ENCODE measurements at regions not wholly inside any gene's neighbourhood (a gene's known extent, or its start where the extent isn't known, plus 50 kb on each side); places are given as distances from the start of the nearest gene placed in this dataset.

DNA sequence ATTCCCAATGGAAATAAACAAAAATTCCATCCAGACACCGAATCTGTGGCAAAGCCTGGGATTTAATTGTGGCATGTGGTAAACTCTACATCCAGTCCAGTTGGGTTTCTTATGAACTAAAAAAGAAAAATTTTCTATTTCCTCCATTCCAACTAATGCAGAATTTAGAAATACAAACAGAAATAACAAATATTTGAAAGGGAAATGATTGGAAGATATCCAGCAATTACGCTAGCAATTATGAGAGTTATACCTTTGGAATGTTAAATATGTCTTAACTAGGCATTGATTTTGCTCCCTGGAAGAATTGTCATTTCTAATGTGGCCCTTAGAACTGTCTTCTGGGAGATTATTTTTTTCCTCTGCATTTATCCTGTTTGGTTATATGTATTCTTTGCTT, 421.4 kb upstream of the KLHL1 start:
- Histone ChIP-seq H3K36me3 (ENCODE audit: insufficient read depth in 1 of 2, low read depth in 1 of 2) (no peaks in the 10 kb centered on the region), H3K4me1 (no peaks in the 10 kb centered on the region), H3K27me3 (ENCODE audit: insufficient read depth in 3 of 3, low read length in 2 of 3) (no peaks in the 10 kb centered on the region), H3K9me3 (no peaks in the 10 kb centered on the region), H3K4me3 (no peak overlapping the region), H3K27ac (no peak overlapping the region)
- intact Hi-C loops (cut with DNase I) = no loop called here
- DNase-seq (no peak), ATAC-seq (no peak)
- WGBS, 3 donors = 14 to 37% (median 26%) methylated on average over 2 of the region's 2 CpGs
- TF ChIP-seq, protein P1, sequence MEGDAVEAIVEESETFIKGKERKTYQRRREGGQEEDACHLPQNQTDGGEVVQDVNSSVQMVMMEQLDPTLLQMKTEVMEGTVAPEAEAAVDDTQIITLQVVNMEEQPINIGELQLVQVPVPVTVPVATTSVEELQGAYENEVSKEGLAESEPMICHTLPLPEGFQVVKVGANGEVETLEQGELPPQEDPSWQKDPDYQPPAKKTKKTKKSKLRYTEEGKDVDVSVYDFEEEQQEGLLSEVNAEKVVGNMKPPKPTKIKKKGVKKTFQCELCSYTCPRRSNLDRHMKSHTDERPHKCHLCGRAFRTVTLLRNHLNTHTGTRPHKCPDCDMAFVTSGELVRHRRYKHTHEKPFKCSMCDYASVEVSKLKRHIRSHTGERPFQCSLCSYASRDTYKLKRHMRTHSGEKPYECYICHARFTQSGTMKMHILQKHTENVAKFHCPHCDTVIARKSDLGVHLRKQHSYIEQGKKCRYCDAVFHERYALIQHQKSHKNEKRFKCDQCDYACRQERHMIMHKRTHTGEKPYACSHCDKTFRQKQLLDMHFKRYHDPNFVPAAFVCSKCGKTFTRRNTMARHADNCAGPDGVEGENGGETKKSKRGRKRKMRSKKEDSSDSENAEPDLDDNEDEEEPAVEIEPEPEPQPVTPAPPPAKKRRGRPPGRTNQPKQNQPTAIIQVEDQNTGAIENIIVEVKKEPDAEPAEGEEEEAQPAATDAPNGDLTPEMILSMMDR (IDR thresholded peaks at IDR 0.05) = no peak

DNA sequence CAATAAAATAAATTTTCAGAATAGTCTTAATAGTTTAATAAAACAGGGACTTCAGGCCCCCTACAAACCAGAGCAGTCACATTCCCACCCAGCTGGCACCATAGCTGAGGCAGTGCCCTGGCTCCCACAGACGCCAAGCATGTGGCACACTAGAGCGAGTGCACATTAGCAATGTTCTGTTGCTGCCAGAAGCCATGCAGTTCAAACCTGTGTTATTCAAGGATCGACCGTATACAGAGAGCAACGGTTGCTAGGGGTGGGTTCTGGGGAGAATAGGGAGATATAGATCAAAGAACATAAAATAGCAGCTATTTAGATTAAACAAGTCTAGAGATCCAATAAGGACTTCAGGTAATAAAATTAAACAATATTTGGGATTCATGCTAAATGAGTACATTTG, 419.3 kb upstream of the KLHL1 start:
- H3K4me1 ChIP-seq = no peaks in the 10 kb centered on the region
- no peaks in the 10 kb centered on the region for H3K27me3 ChIP-seq (ENCODE audit: insufficient read depth in 3 of 3, low read length in 2 of 3)
- no peaks in the 10 kb centered on the region for H3K9me3 ChIP-seq
- H3K4me3 ChIP-seq = no peak overlapping the region
- intact Hi-C loops (cut with DNase I) = no loop called here
- ATAC-seq (no peak), DNase-seq (no peak)
- TF ChIP-seq, protein P1 (IDR thresholded peaks at IDR 0.05) = no peak
- whole genome bisulfite sequencing, 3 donors = 27 to 43% (median 32%) methylated on average over 5 of the region's 5 CpGs
- H3K36me3 ChIP-seq (ENCODE audit: insufficient read depth in 1 of 2, low read depth in 1 of 2) = no peaks in the 10 kb centered on the region
- H3K27ac ChIP-seq = no peak overlapping the region

DNA sequence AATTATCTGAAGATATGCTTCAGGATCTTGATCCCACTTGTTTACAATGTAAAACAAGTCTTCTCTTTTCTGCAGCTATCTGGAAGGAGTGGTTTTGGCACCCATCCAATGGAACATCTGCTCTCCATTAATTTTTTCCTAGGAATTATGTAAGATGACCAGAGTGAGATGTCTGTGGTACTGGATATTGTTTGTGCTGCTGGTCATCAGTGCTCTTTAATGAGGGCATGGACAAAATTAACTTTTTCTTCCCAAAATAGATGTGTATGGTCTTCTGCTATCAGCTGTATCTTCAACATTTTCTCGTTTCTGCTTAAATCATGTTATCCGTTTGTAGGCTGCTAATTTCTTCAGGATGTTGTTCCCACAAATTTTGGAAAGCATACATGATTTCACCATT, 415.4 kb upstream of the KLHL1 start:
- Histone ChIP-seq H3K9me3 (no peaks in the 10 kb centered on the region), H3K27ac (no peak overlapping the region), H3K4me1 (no peaks in the 10 kb centered on the region), H3K4me3 (no peak overlapping the region), H3K36me3 (ENCODE audit: insufficient read depth in 1 of 2, low read depth in 1 of 2) (no peaks in the 10 kb centered on the region), H3K27me3 (ENCODE audit: insufficient read depth in 3 of 3, low read length in 2 of 3) (no peaks in the 10 kb centered on the region)
- WGBS, 3 donors = 13 to 25% (median 16%) methylated on average over 2 of the region's 2 CpGs
- intact Hi-C loops (cut with DNase I) = no loop called here
- DNase-seq (no peak), ATAC-seq (no peak)
- TF ChIP-seq, protein P1 (IDR thresholded peaks at IDR 0.05) = no peak

DNA sequence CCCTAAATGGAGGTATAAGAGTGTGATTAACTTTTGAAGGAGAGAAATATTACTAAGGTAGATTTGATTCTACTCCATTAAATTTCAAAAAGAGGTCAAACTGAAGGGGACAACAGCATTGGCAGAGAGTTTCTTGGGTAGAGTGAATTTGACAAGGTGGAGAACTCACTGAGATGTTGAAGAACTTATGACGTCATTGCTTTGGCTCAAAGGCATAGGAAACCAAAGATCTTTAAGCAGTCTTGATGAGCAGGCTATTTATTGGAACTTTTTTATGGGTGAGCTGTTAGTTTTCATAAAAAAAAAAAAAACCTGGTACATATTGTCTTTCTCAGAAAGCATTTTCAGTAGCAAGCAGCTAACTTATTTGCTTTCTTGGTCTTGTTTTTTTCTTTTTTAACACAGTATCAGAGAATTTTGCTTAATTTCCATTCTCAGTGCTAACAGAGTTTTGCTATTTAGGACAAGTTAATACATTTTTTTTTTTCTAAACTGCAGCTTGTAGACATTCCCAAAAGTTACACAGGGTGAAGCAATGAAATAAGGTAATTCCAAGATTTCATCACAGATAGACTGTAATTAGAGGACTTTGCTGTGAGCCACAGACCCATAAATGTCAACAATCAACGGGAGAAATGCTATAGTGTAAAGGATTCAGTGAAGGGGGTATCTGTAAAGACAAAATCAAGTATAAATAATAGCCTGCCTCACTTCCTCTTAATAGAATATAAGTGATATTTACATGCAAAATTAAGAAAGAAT, 412.2 kb upstream of the KLHL1 start:
- Histone ChIP-seq H3K36me3 (ENCODE audit: insufficient read depth in 1 of 2, low read depth in 1 of 2) (no peaks in the 10 kb centered on the region), H3K27me3 (ENCODE audit: insufficient read depth in 3 of 3, low read length in 2 of 3) (no peaks in the 10 kb centered on the region), H3K4me3 (no peak overlapping the region), H3K9me3 (no peaks in the 10 kb centered on the region), H3K4me1 (no peaks in the 10 kb centered on the region), H3K27ac (no peak overlapping the region)
- no peak for DNase-seq
- no peak for ATAC-seq
- WGBS, 3 donors = 52 to 76% (median 52%) methylated on average over 2 of the region's 2 CpGs
- intact Hi-C loops (cut with DNase I) = no loop called here
- TF ChIP-seq, protein P1 (IDR thresholded peaks at IDR 0.05) = no peak

DNA sequence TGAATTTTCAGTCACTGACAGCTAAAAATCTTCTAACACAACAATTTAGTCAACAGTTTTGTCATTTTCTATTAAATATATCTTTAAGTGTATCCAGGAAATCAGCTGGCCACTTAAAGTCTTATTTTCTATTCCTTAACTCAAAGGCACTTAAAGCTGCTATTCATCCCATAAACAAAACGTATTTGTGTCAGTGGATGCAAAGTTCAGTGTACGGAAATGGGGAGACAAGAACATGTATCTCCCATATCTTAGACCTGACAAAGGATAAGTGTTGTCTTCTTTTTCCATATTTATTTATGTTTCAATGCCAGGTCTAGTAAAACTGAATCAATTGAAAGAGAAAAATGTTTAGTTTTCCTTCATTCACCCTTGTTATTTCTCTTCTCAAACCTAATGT, 409.8 kb upstream of the KLHL1 start:
- H3K27ac ChIP-seq = no peak overlapping the region
- no peaks in the 10 kb centered on the region for H3K9me3 ChIP-seq
- intact Hi-C loops (cut with DNase I) = no loop called here
- ATAC-seq = no peak
- H3K4me1 ChIP-seq = no peaks in the 10 kb centered on the region
- H3K4me3 ChIP-seq = no peak overlapping the region
- TF ChIP-seq, protein P1 (IDR thresholded peaks at IDR 0.05) = no peak
- 81 to 95% (median 85%) methylated on average over 2 of the region's 2 CpGs for WGBS, 3 donors
- no peaks in the 10 kb centered on the region for H3K36me3 ChIP-seq (ENCODE audit: insufficient read depth in 1 of 2, low read depth in 1 of 2)
- H3K27me3 ChIP-seq (ENCODE audit: insufficient read depth in 3 of 3, low read length in 2 of 3) = no peaks in the 10 kb centered on the region
- DNase-seq = no peak
